Stimulated activated CD8-positive, alpha-beta memory T cell treated with anti-CD3 and anti-CD28 coated beads, Interleukin-7, amount 100 ng/mL, for 48 hours (primary cell): ENCODE measurements at regions not wholly inside any gene's neighbourhood (a gene's known extent, or its start where the extent isn't known, plus 50 kb on each side); places are given as distances from the start of the nearest gene placed in this dataset.

Experiments
- DNase-seq, 2 donors: peaks; one replicate each; pipeline ENCODE4 v3.0.0-alpha.2; 2020; ENCODE audit warnings: low read depth in 1 of 2; ENCODE audit errors: extremely low read depth in 1 of 2

DNA sequence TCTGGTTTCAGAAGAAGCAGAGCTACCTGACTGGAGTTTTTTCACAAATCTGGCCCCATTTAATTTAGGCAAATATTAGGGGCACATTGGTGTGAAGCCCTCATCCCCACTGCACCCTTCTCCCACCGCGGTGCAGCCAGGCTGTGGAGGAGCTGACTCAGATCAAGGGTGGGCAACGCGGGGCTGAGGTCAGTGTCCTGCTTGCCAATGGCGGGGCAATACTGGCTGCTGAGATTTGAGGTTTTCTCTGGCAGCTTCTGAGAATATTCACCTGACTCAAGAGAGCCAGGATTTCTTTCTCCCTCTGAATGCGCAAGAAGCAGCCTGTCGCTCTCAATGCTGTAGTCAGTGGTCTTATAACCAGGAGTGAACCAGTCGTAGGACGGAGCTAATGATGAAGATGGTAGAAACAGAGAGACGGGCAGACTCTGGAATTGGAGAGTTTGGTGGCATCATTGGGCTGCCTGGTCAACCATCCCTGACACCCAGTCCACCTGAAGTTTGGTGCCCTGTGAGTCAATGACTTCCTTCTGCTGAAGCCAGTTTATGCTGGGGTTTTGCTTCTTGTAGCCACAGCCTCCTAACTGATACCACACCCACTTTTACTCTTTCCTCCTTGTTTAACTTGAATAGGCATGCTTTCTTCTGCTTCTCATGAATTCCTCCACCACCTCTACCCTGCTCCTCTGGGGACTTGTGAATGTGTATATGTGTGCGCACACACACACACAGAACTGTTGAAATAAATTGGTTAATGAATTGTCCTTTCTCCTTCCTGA lies 123.7 kb upstream of the CTBP2 start:
- no peak for DNase-seq

DNA sequence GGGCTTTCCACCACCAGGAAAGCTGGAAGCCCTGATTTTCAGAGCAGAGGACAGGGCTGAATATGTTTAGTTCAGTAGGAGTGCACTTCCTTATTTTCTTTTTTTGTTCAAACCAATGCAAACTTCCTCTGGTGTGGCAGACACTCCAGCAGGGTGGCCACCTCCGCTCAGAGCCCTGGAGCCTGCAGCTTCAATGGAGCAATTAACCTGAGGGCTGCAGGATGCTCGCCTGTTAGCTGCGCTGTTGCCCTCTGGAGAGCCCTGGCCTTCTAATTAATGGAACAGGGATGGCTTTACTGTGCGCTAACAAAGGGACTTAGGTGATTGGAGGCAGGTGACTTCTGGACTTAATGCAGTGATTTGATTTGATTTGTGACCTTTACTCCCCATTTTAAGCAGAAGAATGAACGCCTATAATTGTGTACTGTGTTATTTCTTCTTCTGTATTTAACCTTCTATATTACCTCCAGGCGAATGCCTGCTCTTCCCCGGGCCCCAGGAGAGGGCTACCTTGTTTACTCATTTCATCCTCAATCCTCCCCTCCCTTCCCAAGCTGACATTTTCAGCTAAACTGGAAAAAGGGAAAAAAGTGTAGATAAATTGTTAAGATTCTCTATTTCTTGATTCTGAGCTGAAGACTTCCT lies 123.0 kb upstream of the CTBP2 start:
- DNase-seq, result no peak

DNA sequence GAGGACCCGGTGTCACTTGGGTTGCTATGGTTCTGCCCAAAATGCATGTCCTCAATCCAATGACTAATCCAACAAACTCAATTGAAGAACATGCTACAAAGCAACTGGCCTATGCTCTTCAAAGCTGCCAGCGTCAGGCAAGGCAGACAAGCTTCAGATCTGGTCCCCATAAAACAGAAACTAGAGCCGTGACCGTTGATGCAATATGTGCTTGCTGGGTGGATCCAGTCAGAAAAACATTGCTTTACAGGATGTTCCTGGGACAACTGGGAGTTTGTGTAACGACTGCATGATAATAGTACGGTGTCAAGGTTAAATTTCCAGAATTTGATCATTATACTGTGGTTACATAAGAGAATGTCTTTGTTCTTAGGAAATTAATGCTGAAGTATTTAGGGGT lies 120.7 kb upstream of the CTBP2 start:
- DNase-seq, result no peak

DNA sequence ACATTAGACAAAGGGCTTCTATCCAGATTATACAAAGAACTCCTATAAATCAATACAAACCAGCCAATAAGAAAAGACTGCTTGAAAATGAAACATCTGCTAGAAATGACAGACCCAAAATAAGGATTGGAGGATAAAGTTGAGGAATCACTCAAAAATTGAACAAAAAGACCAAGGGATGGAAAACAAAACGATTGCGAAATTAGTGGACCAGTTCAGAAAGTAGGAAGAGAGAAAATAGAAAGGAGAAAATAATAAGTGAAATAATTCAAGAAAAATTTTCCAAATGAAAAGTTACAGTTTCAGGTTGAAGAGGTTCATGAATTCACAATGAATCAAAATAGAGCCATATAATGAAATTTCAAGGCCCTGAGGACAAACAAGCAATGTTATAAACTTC lies 115.8 kb upstream of the CTBP2 start:
- no peak for DNase-seq

DNA sequence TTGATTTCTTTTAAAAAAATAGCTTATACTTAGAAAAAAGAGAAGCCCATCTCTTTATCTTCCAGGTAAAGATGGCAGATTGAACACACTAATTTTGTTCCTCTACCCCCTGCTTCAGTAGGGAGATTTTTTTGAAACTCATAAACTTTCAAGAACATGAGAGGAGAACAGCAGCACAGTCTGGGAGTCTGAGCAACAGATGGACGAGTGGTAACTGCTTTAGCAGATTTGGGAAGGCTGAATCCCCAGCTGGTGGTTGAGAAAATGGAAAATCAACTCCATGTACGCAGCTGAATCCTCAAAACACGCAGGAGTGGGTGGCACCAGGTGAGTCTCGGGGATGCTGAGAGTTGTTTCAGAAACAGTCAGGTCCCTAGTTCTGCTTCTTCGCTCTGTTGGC lies 114.6 kb upstream of the CTBP2 start:
- DNase-seq, result no peak

DNA sequence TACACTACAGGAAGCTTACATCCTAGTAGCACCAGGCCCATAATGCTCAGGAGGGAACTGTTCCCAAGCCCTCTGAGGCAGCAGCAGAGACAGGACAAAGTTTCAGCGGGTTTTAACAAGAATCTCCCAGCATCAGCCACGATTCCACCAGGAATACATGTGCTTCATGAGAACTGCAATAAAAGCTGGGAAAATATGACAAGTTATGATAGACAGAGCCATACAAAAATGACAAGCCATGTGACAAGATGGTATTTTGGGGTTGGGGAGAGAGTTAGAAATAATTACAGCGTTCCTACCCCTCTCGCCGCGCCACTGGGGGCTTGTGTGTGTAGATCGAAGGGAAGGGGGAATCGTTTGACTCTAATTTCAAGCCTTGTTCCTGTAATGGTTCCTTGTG lies 112.7 kb upstream of the CTBP2 start:
- no peak for DNase-seq

DNA sequence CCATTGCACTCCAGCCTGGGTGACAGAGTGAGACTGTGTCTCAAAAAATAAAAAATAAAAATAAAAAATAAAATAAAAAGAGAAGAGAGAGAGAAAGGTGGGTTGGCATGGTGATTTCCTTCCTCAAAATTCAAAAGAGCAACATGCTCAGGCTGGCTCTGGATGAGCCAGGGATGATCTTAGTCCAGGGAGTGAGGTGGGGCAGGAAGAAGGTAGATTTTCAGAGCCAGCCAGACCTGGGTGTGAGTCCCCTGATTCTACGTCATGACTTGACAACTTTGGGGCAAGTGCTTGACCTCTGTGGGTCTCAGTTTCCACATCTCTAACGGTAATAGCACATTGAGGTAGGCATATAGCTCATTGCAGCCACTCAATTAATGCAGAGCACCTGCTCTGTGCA lies 109.4 kb upstream of the CTBP2 start:
- DNase-seq, result no peak

DNA sequence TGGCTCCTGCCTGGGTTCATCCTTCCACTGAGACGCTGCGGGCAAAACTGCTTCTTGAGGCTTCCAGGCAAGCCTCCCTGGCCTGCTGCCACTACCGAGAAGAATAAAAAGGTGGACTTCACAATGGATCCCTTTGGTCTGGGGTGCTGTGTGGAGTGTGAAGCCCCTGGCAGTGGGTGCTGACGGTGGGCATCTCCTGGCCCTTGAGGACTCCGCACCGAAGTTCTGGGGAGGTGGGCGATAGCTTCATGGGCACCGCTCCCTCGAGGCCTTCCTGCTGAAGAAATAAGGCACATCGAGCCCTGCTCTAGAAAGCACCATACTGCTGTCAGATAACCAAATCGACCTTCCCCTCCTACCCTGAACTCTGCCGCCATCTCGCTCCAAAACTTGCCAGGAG lies 106.6 kb upstream of the CTBP2 start:
- DNase-seq, result no peak

DNA sequence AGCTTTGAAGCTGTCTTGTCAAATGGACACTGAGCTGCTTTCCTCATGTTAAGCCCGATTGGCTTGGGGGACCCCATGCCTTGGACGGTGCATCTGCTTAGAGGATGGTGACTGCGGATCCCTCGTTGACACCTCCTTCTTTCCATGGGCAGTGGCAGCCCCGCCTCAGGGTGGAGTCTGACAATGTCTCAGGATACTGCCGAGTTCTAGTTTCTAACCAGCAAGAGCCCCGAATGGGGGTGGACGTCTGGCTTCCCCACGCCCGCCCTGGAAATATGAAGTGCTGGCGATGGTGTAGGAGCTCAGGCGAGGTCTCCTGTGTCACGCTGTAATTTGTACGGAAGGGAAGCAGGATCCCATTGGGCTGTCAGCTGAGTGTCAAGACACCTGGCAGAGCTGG lies 106.2 kb upstream of the CTBP2 start:
- no peak for DNase-seq

DNA sequence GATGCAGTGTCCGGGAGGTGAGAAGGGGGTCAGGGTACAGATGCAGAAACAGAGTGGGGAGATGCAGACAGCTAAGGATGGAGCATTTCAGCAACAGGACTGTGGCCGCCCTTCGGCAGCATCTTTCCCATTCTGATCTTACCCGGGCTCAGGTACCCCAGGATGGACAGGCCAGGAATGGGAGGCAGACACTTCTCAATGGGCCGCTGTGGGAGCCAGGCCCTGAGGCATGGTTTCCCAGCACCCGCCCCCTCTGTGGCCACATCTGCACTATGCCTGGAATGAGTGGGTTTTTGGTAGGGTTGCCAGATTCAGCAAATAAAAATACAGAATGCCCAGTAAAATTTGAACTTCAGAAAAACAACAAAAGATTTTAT lies 105.2 kb upstream of the CTBP2 start:
- no peak for DNase-seq

DNA sequence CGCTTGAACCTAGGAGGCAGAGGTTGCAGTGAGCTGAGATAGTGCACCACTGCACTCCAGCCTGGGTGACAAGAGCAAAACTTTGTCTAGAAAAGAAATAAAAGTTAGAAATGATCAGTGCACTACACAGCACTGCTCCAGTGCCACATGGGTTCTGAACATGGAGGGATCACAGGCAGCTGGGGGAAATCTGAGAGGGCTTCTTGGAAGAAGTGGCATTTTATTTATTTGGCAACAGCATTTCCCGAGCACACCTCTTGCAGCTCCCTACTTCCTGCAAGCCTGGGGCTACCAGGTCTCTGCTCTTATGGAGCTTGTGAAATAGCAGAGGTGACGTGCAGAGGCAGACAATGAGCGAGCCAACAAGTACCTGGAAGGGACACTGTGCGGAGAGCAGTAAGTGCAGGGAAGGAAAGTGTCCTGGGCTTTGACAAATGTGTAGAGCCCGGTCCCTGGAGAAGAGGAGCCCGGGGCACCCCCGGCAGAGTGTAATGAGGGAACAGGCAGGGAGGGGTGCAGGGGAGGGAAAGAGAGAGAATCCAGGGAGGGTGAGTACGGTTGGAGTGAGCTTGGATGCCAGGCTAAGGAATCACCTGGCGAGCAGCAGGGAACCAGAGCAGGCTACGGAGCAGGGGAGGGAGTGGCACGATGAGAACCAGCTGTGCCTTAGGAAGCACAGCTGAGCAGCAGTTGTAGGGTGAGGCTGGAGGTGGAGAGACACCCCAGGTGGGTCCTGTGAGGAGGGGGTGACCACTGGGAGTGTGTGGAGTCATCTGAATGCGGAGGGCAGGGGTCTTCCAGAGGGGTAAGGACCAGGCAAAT lies 104.6 kb upstream of the CTBP2 start:
- DNase-seq, result no peak

DNA sequence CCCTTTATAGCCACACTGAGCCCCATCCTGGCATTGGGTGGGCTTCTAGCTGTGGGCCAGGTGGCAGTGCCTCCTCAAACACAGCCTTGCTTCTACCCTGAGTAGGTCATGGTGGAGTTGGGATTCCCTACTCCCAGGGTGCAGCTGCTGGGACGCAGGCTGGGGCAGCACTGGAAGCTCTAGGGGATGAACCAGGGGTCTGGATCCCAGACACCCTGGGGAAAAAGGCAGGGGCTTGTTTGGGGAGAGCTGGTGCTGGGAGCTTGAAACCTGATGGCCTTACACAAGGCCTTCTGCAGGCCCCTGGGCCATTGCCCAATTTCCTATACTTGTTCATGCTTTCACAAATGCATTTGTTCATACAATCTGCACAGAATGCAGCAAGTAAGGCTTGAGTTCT lies 103.7 kb upstream of the CTBP2 start:
- no peak for DNase-seq

DNA sequence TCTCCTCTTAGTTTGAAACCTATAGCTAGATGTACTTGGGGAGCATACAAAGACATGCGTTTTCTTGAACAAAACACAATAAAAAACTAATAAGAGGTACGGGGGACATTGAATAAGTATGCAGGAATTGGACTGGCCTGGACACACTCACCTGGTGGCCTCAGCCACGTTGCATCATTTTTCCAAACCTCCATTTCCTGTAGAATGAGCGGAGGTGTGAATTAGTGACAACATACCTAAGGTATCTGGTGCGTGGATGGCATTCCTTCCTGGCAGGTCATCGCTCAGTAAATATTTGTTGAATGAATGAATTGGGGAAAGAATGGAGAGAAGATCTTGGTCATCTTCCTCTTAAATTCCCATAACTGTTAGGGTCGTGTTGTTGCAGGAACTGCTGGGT lies 103.2 kb upstream of the CTBP2 start:
- no peak for DNase-seq

DNA sequence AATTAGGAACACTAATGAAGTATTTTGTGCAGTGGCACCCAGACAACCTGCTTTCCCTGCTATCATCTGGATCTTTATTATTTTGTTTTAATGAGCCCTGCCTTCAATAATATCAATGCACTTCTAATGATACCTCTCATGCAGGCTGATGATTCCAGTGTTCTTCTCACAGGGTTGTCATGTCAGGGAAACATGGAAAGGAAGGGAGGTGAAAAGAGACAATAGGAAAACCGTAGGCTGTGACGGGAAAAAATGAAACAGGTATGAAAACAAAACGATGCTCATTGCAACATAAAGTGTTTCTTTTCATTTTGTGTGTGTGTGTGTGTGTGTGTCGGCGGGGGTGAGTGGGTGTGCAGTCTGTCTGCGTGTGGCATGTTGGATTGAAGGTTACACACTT lies 102.6 kb upstream of the CTBP2 start:
- no peak for DNase-seq

DNA sequence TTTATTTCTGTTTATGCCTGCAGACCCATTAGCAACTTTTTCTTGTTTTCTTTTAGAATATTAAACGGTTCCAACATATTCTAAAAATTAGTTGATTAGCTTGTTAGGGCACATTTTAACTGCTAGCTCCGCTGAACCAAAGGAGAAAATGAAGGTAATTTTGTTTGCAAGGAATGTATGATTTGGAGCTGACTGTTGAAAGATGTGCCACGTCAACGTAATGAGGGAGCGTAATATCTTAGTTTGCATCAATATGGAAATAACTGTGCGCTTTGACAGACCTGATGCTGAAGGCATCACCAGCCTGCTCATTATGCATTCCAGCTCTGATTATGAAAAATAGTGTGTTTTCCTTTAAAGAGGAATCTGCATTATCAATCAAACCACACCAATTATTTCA lies 102.0 kb upstream of the CTBP2 start:
- DNase-seq, result no peak

DNA sequence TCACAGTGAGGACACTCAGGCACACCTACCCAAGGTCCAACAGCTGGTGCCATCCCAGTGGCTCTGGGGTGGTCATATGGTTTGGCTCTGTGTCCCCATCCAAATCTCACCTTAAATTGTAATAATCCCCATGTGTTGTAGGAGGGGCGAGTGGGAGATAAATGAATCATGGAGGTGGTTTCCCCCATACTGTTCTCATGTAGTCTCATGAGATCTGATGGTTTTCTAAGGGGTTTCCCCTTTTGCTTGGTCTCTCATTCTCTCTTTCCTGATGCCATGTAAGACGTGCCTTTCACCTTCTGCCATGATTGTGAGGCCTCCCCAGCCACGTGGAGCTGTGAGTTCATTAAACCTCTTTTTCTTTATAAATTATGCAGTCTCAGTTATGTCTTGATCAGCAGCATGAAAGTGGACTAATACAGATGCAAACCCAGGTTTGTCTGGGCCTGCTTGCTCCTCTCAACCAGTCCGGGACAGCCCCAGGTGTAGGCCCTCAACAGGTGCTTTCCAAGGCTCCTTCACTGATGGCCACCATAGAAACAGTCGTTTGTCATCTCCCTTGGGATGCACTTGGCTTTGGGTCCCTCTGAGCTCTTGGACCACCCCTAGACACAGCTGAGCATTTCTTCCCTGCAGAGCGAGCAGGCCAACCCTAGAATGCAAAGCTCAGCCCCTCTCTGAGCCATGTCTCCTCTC lies 101.3 kb upstream of the CTBP2 start:
- no peak for DNase-seq

DNA sequence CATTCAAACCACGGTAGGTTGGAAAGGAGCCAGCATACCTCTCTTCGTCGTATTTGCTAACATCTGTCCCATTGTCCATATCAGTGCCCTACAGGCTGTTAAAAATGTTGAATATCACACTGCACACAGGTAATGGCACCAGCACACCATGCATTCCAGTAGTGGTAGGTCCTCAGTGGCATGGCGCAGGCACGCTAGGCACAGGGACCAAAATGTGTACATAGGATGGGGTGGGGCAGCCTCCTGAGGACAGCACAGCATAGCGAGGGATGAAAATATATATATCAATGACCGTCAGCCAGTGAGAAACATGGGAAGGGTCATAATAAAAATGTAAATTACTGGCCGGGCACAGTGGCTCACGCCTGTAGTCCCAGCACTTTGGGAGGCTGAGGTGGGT lies 99.9 kb upstream of the CTBP2 start:
- DNase-seq, result no peak

DNA sequence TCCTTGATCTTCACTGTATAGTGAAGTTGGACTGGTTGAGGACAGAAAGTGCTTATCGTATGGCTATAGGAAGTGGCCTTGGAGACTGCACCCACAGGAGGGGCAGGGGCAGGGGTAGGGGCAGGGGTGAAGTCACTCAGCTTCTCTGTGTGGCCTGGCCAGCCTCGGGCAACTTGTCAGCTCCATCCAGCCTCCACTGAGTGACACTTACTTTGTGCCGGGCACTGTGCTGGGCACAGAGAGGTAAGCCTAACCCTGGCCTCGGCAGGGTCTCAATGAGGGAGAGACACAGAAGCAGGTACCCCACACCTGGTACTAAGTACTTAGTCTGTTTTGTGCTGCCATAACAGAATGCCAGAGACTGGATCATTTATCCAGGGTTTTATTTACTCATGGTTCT lies 99.3 kb upstream of the CTBP2 start:
- no peak for DNase-seq

DNA sequence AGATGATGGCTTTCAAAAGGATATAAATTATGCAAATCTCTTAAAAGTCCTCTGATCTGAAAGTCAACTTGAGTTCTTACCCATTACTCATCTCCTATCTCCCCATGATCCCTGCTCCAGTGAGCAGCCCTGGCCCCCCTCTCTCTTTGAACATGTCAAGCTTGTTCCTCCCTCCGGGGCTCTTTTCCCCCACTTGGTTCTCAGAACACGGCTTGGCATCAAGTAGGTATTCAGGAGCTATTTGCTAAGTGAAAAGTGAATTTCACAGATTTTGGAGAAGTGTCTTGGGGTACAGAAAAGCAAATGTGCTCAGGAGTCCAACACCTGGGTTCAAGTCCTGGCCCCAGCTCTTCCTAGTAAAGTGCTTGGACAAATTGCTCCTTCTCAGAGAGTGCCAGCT lies 98.3 kb upstream of the CTBP2 start:
- no peak for DNase-seq

DNA sequence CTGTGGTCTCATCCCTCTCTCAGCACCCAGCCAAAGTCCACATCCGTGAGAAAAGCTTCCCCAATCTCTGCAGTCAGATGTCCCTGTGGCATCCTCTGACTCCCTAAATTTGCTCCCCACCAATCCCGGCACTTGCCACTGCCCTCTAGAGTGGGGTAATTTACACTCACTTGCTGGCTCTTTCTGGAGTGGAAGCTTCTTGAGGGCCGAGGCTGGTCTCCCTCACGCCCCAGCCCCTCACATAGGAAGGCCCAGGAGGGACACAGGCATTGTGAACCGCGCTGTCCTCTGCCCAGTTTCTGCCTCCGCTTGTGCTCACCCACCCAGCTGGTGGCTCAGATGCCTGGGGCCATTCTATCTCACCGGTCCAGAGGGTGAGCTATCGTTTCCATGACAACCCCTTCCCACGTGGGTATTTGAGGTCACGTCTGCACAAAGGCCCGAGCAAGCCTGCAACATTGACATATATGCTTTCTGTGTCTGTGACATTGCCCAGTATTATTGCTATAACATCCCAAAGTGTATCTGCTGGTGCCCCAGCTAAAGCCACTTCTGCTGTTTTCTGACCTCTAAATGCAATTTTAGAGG lies 97.3 kb upstream of the CTBP2 start:
- no peak for DNase-seq

DNA sequence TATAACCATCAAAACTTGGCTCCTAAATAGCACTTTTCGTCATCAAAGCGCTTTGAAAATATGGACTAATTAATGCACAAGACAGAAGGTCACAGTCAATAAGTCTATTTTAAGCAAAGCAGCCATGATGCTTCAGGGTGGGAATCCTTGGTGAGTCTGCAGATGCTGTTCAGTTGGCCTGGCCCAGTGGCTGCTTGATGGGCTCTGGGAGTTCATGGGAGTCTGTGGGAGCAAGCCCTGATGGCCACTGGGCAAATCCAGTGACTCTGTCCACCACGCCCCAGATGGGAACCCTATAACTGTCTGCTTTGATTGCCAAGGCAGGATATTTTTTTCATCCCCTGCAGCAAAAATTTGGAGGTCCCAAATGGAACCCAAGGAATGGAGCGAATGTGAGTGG lies 95.7 kb upstream of the CTBP2 start:
- no peak for DNase-seq
